ENCODE measurements at regions not wholly inside any gene's neighbourhood (a gene's known extent, or its start where the extent isn't known, plus 50 kb on each side); places are given as distances from the start of the nearest gene placed in this dataset.

- no peaks in the 10 kb centered on the region for H3K36me3 ChIP-seq (ENCODE audit: control insufficient read depth in 4 of 4, insufficient read depth in 4 of 4, low read length in 4 of 4)
- peaks cover 0 to 5% (median 0%) of the 10 kb centered on the region in 5 donors for H3K4me1 ChIP-seq (ENCODE audit: control insufficient read depth in 5 of 5, insufficient read depth in 5 of 5, low read length in 5 of 5)
- no peak for TF ChIP-seq CTCF (IDR thresholded peaks at IDR 0.05; ENCODE audit: control extremely low read depth, extremely low read depth)
- 42 to 67% methylated on average over 2 of the region's 2 CpGs for WGBS, 2 donors
- H3K9ac ChIP-seq (ENCODE audit: insufficient read depth in 1 of 2, low read length in 2 of 2) = no peak overlapping the region
- no peaks in the 10 kb centered on the region for H3K27me3 ChIP-seq (ENCODE audit: control insufficient read depth in 3 of 3, insufficient read depth in 3 of 3, low read length in 2 of 3)
- ATAC-seq (ENCODE audit: insufficient read depth, low FRiP score) = peak; percentile 62
- peak in 1 of 3 donors; percentile 46 for DNase-seq
- H3K4me3 ChIP-seq = no peak overlapping the region
- H3K27ac ChIP-seq (ENCODE audit: low read depth in 1 of 2, low read length in 1 of 2) = no peak overlapping the region
- peaks cover 0 to 2% (median 0%) of the 10 kb centered on the region in 4 donors for H3K9me3 ChIP-seq (ENCODE audit: control insufficient read depth in 4 of 4, insufficient read depth in 3 of 4, low read length in 3 of 4)
These were observed 214.5 kb downstream of the BTG1 start for GRCh38 chr12:91931111-91931510.

GRCh38 chr12:91928501-91928900 lies 217.1 kb downstream of the BTG1 start:
- ATAC-seq (ENCODE audit: insufficient read depth, low FRiP score) = no peak
- no peaks in the 10 kb centered on the region for H3K36me3 ChIP-seq (ENCODE audit: control insufficient read depth in 4 of 4, insufficient read depth in 4 of 4, low read length in 4 of 4)
- H3K4me1 ChIP-seq (ENCODE audit: control insufficient read depth in 5 of 5, insufficient read depth in 5 of 5, low read length in 5 of 5) = peaks cover 0 to 5% (median 2%) of the 10 kb centered on the region in 5 donors
- no peak overlapping the region for H3K4me3 ChIP-seq
- no peak overlapping the region for H3K27ac ChIP-seq (ENCODE audit: low read depth in 1 of 2, low read length in 1 of 2)
- no peak overlapping the region for H3K9ac ChIP-seq (ENCODE audit: insufficient read depth in 1 of 2, low read length in 2 of 2)
- TF ChIP-seq CTCF (IDR thresholded peaks at IDR 0.05; ENCODE audit: control extremely low read depth, extremely low read depth) = no peak
- H3K27me3 ChIP-seq (ENCODE audit: control insufficient read depth in 3 of 3, insufficient read depth in 3 of 3, low read length in 2 of 3) = no peaks in the 10 kb centered on the region
- H3K9me3 ChIP-seq (ENCODE audit: control insufficient read depth in 4 of 4, insufficient read depth in 3 of 4, low read length in 3 of 4) = peaks cover 0 to 2% (median 0%) of the 10 kb centered on the region in 4 donors
- WGBS, 2 donors = 92 to 97% methylated on average over 2 of the region's 2 CpGs
- no peak for DNase-seq

- Histone ChIP-seq H3K27ac (ENCODE audit: low read depth in 1 of 2, low read length in 1 of 2) (no peak overlapping the region), H3K4me1 (ENCODE audit: control insufficient read depth in 5 of 5, insufficient read depth in 5 of 5, low read length in 5 of 5) (peaks cover 0 to 11% (median 4%) of the 10 kb centered on the region in 5 donors), H3K9me3 (ENCODE audit: control insufficient read depth in 4 of 4, insufficient read depth in 3 of 4, low read length in 3 of 4) (peaks cover 0 to 2% (median 0%) of the 10 kb centered on the region in 4 donors), H3K9ac (ENCODE audit: insufficient read depth in 1 of 2, low read length in 2 of 2) (no peak overlapping the region), H3K36me3 (ENCODE audit: control insufficient read depth in 4 of 4, insufficient read depth in 4 of 4, low read length in 4 of 4) (no peaks in the 10 kb centered on the region), H3K4me3 (no peak overlapping the region), H3K27me3 (ENCODE audit: control insufficient read depth in 3 of 3, insufficient read depth in 3 of 3, low read length in 2 of 3) (no peaks in the 10 kb centered on the region)
- WGBS, 2 donors = 32 to 69% methylated on average over 1 of the region's 1 CpG
- no peak for TF ChIP-seq CTCF (IDR thresholded peaks at IDR 0.05; ENCODE audit: control extremely low read depth, extremely low read depth)
- ATAC-seq (ENCODE audit: insufficient read depth, low FRiP score) (no peak), DNase-seq (peak in 2 of 3 donors; percentile 28 to 39)
These were observed 218.8 kb downstream of the BTG1 start for GRCh38 chr12:91926848-91927247.

- peaks cover 0 to 12% (median 2%) of the 10 kb centered on the region in 5 donors for H3K4me1 ChIP-seq (ENCODE audit: control insufficient read depth in 5 of 5, insufficient read depth in 5 of 5, low read length in 5 of 5)
- no peak for DNase-seq
- peaks cover 0 to 2% (median 0%) of the 10 kb centered on the region in 4 donors for H3K9me3 ChIP-seq (ENCODE audit: control insufficient read depth in 4 of 4, insufficient read depth in 3 of 4, low read length in 3 of 4)
- ATAC-seq (ENCODE audit: insufficient read depth, low FRiP score) = no peak
- 87 to 89% methylated on average over 3 of the region's 3 CpGs for WGBS, 2 donors
- no peak overlapping the region for H3K4me3 ChIP-seq
- TF ChIP-seq CTCF (IDR thresholded peaks at IDR 0.05; ENCODE audit: control extremely low read depth, extremely low read depth) = no peak
- no peaks in the 10 kb centered on the region for H3K27me3 ChIP-seq (ENCODE audit: control insufficient read depth in 3 of 3, insufficient read depth in 3 of 3, low read length in 2 of 3)
- H3K36me3 ChIP-seq (ENCODE audit: control insufficient read depth in 4 of 4, insufficient read depth in 4 of 4, low read length in 4 of 4) = no peaks in the 10 kb centered on the region
- no peak overlapping the region for H3K27ac ChIP-seq (ENCODE audit: low read depth in 1 of 2, low read length in 1 of 2)
- no peak overlapping the region for H3K9ac ChIP-seq (ENCODE audit: insufficient read depth in 1 of 2, low read length in 2 of 2)
These were observed 220.8 kb downstream of the BTG1 start for GRCh38 chr12:91924827-91925226.
